ENCODE measurements at regions not wholly inside any gene's neighbourhood (a gene's known extent, or its start where the extent isn't known, plus 50 kb on each side); places are given as distances from the start of the nearest gene placed in this dataset.
"Not testable (repeated sequence)": the region's sequence is repeated elsewhere in the genome, so short reads cannot be mapped to it uniquely, and the experiment has no call there.

DNA sequence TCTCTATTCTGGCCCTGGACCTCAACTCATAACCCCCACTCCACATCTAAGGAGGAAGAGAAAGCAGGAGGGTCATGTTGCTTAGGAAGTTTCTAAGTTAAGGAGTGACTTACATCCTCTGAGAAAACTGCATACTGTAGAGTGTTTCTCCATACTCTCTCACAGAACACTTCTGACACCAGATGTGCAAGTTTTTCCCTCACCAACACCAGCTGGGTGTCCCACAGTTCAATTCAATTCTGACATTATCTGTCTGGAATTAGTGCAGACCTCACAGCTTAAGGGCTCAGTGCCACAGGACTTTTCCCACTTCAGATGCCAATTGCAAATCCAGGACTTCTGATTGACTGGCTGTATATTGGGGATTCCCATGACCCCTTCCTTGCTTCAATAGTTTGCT is 89.0 kb upstream of the SFRP2 start:
- H3K36me3 ChIP-seq (ENCODE audit: low read length) = no peaks in the 10 kb centered on the region
- no peaks in the 10 kb centered on the region for H3K9me2 ChIP-seq (replicated peaks; ENCODE audit: insufficient read depth, low read length)
- H2AFZ ChIP-seq (ENCODE audit: low read depth, low read length, severe bottlenecking) = no peak overlapping the region
- H3K79me2 ChIP-seq (ENCODE audit: insufficient read depth, low read length) = no peaks in the 10 kb centered on the region
- H3K4me3 ChIP-seq (ENCODE audit: insufficient read depth, low read length, poor library complexity, severe bottlenecking) = no peak overlapping the region
- H3K27ac ChIP-seq (ENCODE audit: low read depth, low read length) = no peak overlapping the region
- TF ChIP-seq, protein P1, sequence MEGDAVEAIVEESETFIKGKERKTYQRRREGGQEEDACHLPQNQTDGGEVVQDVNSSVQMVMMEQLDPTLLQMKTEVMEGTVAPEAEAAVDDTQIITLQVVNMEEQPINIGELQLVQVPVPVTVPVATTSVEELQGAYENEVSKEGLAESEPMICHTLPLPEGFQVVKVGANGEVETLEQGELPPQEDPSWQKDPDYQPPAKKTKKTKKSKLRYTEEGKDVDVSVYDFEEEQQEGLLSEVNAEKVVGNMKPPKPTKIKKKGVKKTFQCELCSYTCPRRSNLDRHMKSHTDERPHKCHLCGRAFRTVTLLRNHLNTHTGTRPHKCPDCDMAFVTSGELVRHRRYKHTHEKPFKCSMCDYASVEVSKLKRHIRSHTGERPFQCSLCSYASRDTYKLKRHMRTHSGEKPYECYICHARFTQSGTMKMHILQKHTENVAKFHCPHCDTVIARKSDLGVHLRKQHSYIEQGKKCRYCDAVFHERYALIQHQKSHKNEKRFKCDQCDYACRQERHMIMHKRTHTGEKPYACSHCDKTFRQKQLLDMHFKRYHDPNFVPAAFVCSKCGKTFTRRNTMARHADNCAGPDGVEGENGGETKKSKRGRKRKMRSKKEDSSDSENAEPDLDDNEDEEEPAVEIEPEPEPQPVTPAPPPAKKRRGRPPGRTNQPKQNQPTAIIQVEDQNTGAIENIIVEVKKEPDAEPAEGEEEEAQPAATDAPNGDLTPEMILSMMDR (IDR thresholded peaks at IDR 0.05; ENCODE audit: insufficient read depth, low read length, poor library complexity, severe bottlenecking) = no peak
- TF ChIP-seq EZH2phosphoT487 (conservative IDR thresholded peaks at IDR 0.05; ENCODE audit: low read length) = no peak
- H3K4me2 ChIP-seq (ENCODE audit: low read depth, low read length, poor library complexity, severe bottlenecking) = no peak overlapping the region
- H3K9ac ChIP-seq (ENCODE audit: low read length) = no peak overlapping the region
- peaks cover 15% of the 10 kb centered on the region; the same call in 1 of the 2 replicates for H3K9me3 ChIP-seq (ENCODE audit: insufficient read depth, low read length)
- H4K20me1 ChIP-seq (ENCODE audit: low read depth, low read length) = no peaks in the 10 kb centered on the region
- H3F3A ChIP-seq (ENCODE audit: insufficient read depth) = no peaks in the 10 kb centered on the region
- H3K27me3 ChIP-seq (ENCODE audit: low read length) = no peaks in the 10 kb centered on the region

DNA sequence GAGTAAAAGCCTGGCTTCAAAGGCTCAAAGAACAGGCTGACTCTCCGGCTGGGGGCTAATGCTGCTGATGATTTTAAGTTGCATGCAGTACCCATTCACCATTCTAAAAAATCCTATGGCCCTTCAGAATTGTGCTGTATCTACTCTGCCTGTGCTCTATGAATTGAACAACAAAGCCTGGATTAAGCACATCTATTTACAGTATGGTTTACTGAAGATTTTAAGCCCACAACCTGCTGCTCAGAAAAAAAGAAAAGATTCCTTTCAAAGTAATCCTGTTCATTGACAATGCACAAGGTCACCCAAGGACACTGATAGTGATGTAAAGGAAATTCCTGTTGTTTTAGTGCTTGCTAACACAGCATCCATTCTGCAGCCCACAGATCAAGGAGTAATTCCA is 84.9 kb upstream of the SFRP2 start:
- H3K36me3 ChIP-seq (ENCODE audit: low read length) = no peaks in the 10 kb centered on the region
- no peak overlapping the region for H2AFZ ChIP-seq (ENCODE audit: low read depth, low read length, severe bottlenecking)
- no peak overlapping the region for H3K4me3 ChIP-seq (ENCODE audit: insufficient read depth, low read length, poor library complexity, severe bottlenecking)
- H3K9me3 ChIP-seq (ENCODE audit: insufficient read depth, low read length) = no peaks in the 10 kb centered on the region
- no peak overlapping the region for H3K4me2 ChIP-seq (ENCODE audit: low read depth, low read length, poor library complexity, severe bottlenecking)
- H3K9me2 ChIP-seq (replicated peaks; ENCODE audit: insufficient read depth, low read length) = no peaks in the 10 kb centered on the region
- H3K27me3 ChIP-seq (ENCODE audit: low read length) = no peaks in the 10 kb centered on the region
- no peaks in the 10 kb centered on the region for H3K79me2 ChIP-seq (ENCODE audit: insufficient read depth, low read length)
- H4K20me1 ChIP-seq (ENCODE audit: low read depth, low read length) = no peaks in the 10 kb centered on the region
- no peaks in the 10 kb centered on the region for H3F3A ChIP-seq (ENCODE audit: insufficient read depth)
- no peak overlapping the region for H3K9ac ChIP-seq (ENCODE audit: low read length)
- no peak for TF ChIP-seq EZH2phosphoT487 (conservative IDR thresholded peaks at IDR 0.05; ENCODE audit: low read length)
- TF ChIP-seq, protein P1 (IDR thresholded peaks at IDR 0.05; ENCODE audit: insufficient read depth, low read length, poor library complexity, severe bottlenecking) = no peak
- no peak overlapping the region for H3K27ac ChIP-seq (ENCODE audit: low read depth, low read length)

DNA sequence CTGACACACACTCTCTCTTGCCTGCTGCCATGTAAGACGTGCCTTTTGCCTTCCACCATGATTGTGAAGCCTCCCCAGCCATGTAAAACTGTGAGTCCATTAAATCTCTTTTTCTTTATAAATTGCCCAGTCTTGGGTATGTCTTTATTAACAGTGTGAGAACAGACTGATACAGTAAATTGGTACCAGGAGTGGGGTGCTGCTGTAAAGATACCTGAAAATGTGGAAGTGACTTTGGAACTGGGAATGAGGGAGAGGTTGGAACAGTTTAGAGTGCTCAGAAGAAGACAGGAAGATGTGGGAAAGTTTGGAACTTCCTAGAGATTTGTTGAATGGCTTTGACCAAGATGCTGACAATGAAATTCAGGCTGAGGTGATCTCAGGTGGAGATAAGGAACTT is 77.9 kb upstream of the SFRP2 start:
- not testable (repeated sequence) for H2AFZ ChIP-seq (ENCODE audit: low read depth, low read length, severe bottlenecking); H3K4me2 ChIP-seq (ENCODE audit: low read depth, low read length, poor library complexity, severe bottlenecking); H3F3A ChIP-seq (ENCODE audit: insufficient read depth); H3K27ac ChIP-seq (ENCODE audit: low read depth, low read length); H3K9me2 ChIP-seq (replicated peaks; ENCODE audit: insufficient read depth, low read length); H3K79me2 ChIP-seq (ENCODE audit: insufficient read depth, low read length); H3K36me3 ChIP-seq (ENCODE audit: low read length); H3K27me3 ChIP-seq (ENCODE audit: low read length); H3K4me3 ChIP-seq (ENCODE audit: insufficient read depth, low read length, poor library complexity, severe bottlenecking); H3K9ac ChIP-seq (ENCODE audit: low read length); H4K20me1 ChIP-seq (ENCODE audit: low read depth, low read length)
- peaks cover 22% of the 10 kb centered on the region; the same call in 1 of the 2 replicates for H3K9me3 ChIP-seq (ENCODE audit: insufficient read depth, low read length)

DNA sequence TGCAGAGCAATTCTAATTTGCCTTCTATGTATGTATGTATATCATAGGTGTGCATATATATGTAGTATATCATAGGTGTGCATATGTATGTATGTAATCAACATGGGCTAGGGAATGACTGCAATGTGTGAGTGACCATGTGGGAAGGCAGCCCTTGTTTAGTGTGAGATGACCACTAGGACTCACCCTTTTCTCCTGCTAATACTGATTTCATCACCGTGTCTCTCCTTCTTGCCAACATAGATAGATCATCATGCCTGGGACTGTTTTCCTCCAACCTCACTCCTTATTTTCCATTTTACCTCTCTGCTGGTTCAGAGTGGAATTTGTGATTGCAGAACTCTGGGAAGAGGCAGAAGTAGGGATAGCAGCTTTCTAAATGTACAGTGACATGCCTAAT is 63.6 kb upstream of the SFRP2 start:
- H3K27ac ChIP-seq (ENCODE audit: low read depth, low read length) = no peak overlapping the region
- H3F3A ChIP-seq (ENCODE audit: insufficient read depth) = no peaks in the 10 kb centered on the region
- H3K79me2 ChIP-seq (ENCODE audit: insufficient read depth, low read length) = no peaks in the 10 kb centered on the region
- no peaks in the 10 kb centered on the region for H3K9me3 ChIP-seq (ENCODE audit: insufficient read depth, low read length)
- no peak overlapping the region for H3K4me2 ChIP-seq (ENCODE audit: low read depth, low read length, poor library complexity, severe bottlenecking)
- no peak overlapping the region for H3K9ac ChIP-seq (ENCODE audit: low read length)
- no peaks in the 10 kb centered on the region for H3K36me3 ChIP-seq (ENCODE audit: low read length)
- H3K27me3 ChIP-seq (ENCODE audit: low read length) = no peaks in the 10 kb centered on the region
- no peak for TF ChIP-seq EZH2phosphoT487 (conservative IDR thresholded peaks at IDR 0.05; ENCODE audit: low read length)
- TF ChIP-seq, protein P1 (IDR thresholded peaks at IDR 0.05; ENCODE audit: insufficient read depth, low read length, poor library complexity, severe bottlenecking) = no peak
- H2AFZ ChIP-seq (ENCODE audit: low read depth, low read length, severe bottlenecking) = no peak overlapping the region
- H4K20me1 ChIP-seq (ENCODE audit: low read depth, low read length) = no peaks in the 10 kb centered on the region
- H3K9me2 ChIP-seq (replicated peaks; ENCODE audit: insufficient read depth, low read length) = no peaks in the 10 kb centered on the region
- no peak overlapping the region for H3K4me3 ChIP-seq (ENCODE audit: insufficient read depth, low read length, poor library complexity, severe bottlenecking)
